ENCODE measurements at regions not wholly inside any gene's neighbourhood (a gene's known extent, or its start where the extent isn't known, plus 50 kb on each side); places are given as distances from the start of the nearest gene placed in this dataset.

GRCh38 chr2:18132697-18133096, 254.2 kb downstream of the KCNS3 start:
- TF ChIP-seq CTCF (IDR thresholded peaks at IDR 0.05) (no peak), POLR2A (IDR thresholded peaks at IDR 0.05) (no peak), EP300 (IDR thresholded peaks at IDR 0.05) (no peak), POLR2AphosphoS5 (IDR thresholded peaks at IDR 0.05) (no peak)

Data from suprapubic skin (tissue), 4 donors.